ENCODE measurements at regions not wholly inside any gene's neighbourhood (a gene's known extent, or its start where the extent isn't known, plus 50 kb on each side); places are given as distances from the start of the nearest gene placed in this dataset.
A peak's percentile ranks its signal among the peaks of the same experiment; 100 is the strongest.
"Not testable (repeated sequence)": the region's sequence is repeated elsewhere in the genome, so short reads cannot be mapped to it uniquely, and the experiment has no call there.

- no peak for DNase-seq
Observed at GRCh38 chr1:95625224-95625623, 391.2 kb downstream of the RWDD3 start.

- DNase-seq: no peak
Observed at GRCh38 chr1:95627244-95627643, 393.2 kb downstream of the RWDD3 start.

- no peak for DNase-seq
Observed at GRCh38 chr1:95631695-95632094, 397.7 kb downstream of the RWDD3 start.

- DNase-seq: no peak
Observed at GRCh38 chr1:95635811-95636210, 401.8 kb downstream of the RWDD3 start.

GRCh38 chr1:95636897-95637296, 402.9 kb downstream of the RWDD3 start:
- no peak for DNase-seq

- DNase-seq: peak; percentile 3
Observed at GRCh38 chr1:95640746-95641145, 406.7 kb downstream of the RWDD3 start.

- DNase-seq: no peak
Observed at GRCh38 chr1:95641386-95641785, 407.4 kb downstream of the RWDD3 start.

GRCh38 chr1:95642035-95642434, 408.0 kb downstream of the RWDD3 start:
- no peak for DNase-seq

- DNase-seq: no peak
Observed at GRCh38 chr1:95643071-95643470, 409.1 kb downstream of the RWDD3 start.

- not testable (repeated sequence) for DNase-seq
Observed at GRCh38 chr1:95645126-95645525, 411.1 kb downstream of the RWDD3 start.

GRCh38 chr1:95650631-95651030, 416.6 kb downstream of the RWDD3 start:
- peak; percentile 29 for DNase-seq

- DNase-seq: no peak
Observed at GRCh38 chr1:95652423-95652965, 418.5 kb downstream of the RWDD3 start.

- DNase-seq: no peak
Observed at GRCh38 chr1:95653618-95654017, 419.6 kb downstream of the RWDD3 start.

GRCh38 chr1:95655321-95656020, 421.5 kb downstream of the RWDD3 start:
- no peak for DNase-seq

GRCh38 chr1:95657248-95657647, 423.2 kb downstream of the RWDD3 start:
- DNase-seq: no peak

- no peak for DNase-seq
Observed at GRCh38 chr1:95659166-95659565, 425.2 kb downstream of the RWDD3 start.

- no peak for DNase-seq
Observed at GRCh38 chr1:95659588-95659987, 425.6 kb downstream of the RWDD3 start.

- DNase-seq: no peak
Observed at GRCh38 chr1:95660736-95661135, 426.7 kb downstream of the RWDD3 start.

- DNase-seq: not testable (repeated sequence)
Observed at GRCh38 chr1:95663530-95663929, 429.5 kb downstream of the RWDD3 start.

GRCh38 chr1:95668165-95668564, 434.2 kb downstream of the RWDD3 start:
- no peak for DNase-seq

GRCh38 chr1:95669638-95670037, 435.6 kb downstream of the RWDD3 start:
- not testable (repeated sequence) for DNase-seq

- no peak for DNase-seq
Observed at GRCh38 chr1:95671098-95671497, 437.1 kb downstream of the RWDD3 start.

GRCh38 chr1:95679262-95679661, 445.3 kb downstream of the RWDD3 start:
- DNase-seq: no peak

GRCh38 chr1:95685081-95685480, 451.1 kb downstream of the RWDD3 start:
- DNase-seq: no peak

GRCh38 chr1:95686217-95686616, 452.2 kb downstream of the RWDD3 start:
- DNase-seq: no peak

Measured in fibroblast of skin of scalp (primary cell).